Choroid plexus epithelial cell (primary cell): ENCODE measurements at regions not wholly inside any gene's neighbourhood (a gene's known extent, or its start where the extent isn't known, plus 50 kb on each side); places are given as distances from the start of the nearest gene placed in this dataset.

Experiments
- DNase-seq: peaks from one replicate; pipeline ENCODE4 v3.0.0-alpha.2; 2010; ENCODE audit warnings: low read depth
- H3K4me3 ChIP-seq: 2 replicates; pipeline ENCODE4 v1.5.1; 2011; ENCODE audit warnings: low read depth, mild to moderate bottlenecking, control low read depth, low read length, moderate library complexity
- CTCF ChIP-seq: conservative IDR thresholded peaks from 2 replicates; pipeline ENCODE4 v1.5.1; 2011; ENCODE audit warnings: low read depth, mild to moderate bottlenecking, control low read depth, inconsistent platforms, low read length, moderate library complexity

- no peak for DNase-seq
- H3K4me3 ChIP-seq = no peak overlapping the region
- no peak for TF ChIP-seq CTCF
These were observed 195.0 kb upstream of the S100G start for GRCh38 chrX:16454926-16455325.

- DNase-seq = no peak
- TF ChIP-seq CTCF = no peak
These were observed 192.7 kb upstream of the S100G start for GRCh38 chrX:16457239-16457638.

GRCh38 chrX:16458208-16458607 is 191.8 kb upstream of the S100G start:
- TF ChIP-seq CTCF = no peak
- DNase-seq = no peak
- no peak overlapping the region for H3K4me3 ChIP-seq

More at GRCh38 chrX:16457239-16457638, 192.7 kb upstream of the S100G start:
- H3K4me3 ChIP-seq = no peak overlapping the region

GRCh38 chrX:16459008-16459407 is 190.9 kb upstream of the S100G start:
- no peak for TF ChIP-seq CTCF
- no peak overlapping the region for H3K4me3 ChIP-seq
- DNase-seq = no peak

- no peak overlapping the region for H3K4me3 ChIP-seq
- TF ChIP-seq CTCF = no peak
- DNase-seq = no peak
These were observed 188.0 kb upstream of the S100G start for GRCh38 chrX:16461968-16462367.

- no peak overlapping the region for H3K4me3 ChIP-seq
- DNase-seq = no peak
These were observed 187.0 kb upstream of the S100G start for GRCh38 chrX:16462912-16463311.

GRCh38 chrX:16464369-16464768 is 185.6 kb upstream of the S100G start:
- no peak overlapping the region for H3K4me3 ChIP-seq
- DNase-seq = no peak
- TF ChIP-seq CTCF = no peak

More at GRCh38 chrX:16462912-16463311, 187.0 kb upstream of the S100G start:
- no peak for TF ChIP-seq CTCF
